ENCODE measurements at regions not wholly inside any gene's neighbourhood (a gene's known extent, or its start where the extent isn't known, plus 50 kb on each side); places are given as distances from the start of the nearest gene placed in this dataset.

- no peak for TF ChIP-seq CTCF (IDR thresholded peaks at IDR 0.05)
- TF ChIP-seq POLR2A (IDR thresholded peaks at IDR 0.05), result no peak
- TF ChIP-seq EP300 (IDR thresholded peaks at IDR 0.05), result no peak
Observed at GRCh38 chr7:68441645-68442044, 1156.6 kb upstream of the AUTS2 start.
